Erythroblast (primary cell): ENCODE measurements at regions not wholly inside any gene's neighbourhood (a gene's known extent, or its start where the extent isn't known, plus 50 kb on each side); places are given as distances from the start of the nearest gene placed in this dataset.

Experiments
- DNase-seq, 2 experiments: peaks; one replicate each; lab custom pipeline; 2025; lab: John Stamatoyannopoulos, UW
- GATA1 ChIP-seq: IDR thresholded peaks from 2 replicates; pipeline ENCODE4 v1.6.1; 2011; ENCODE audit warnings: low read depth, mild to moderate bottlenecking, control low read depth, low read length, moderate library complexity
- POLR2A ChIP-seq: IDR thresholded peaks from 2 replicates; pipeline ENCODE4 v1.6.1; 2011; ENCODE audit warnings: mild to moderate bottlenecking, low read length

DNA sequence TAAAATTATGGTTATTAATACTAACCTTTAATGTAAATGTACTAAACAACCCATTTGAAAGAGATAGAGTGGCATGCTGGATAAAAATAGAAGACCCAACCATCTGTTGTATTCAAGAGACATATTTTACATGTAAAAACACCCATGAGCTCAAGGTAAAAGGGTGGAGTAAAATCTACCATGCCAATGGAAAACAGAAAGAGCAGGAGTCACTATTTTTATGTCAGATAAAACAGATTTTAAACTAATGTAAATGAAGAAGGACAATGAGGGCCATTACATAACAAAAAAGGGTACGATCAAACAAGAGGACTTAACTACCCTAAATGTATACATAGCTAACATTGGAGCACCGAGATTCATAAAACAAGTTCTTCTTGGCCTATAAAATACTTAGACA is 66.3 kb downstream of the ITM2A start:
- no peak for TF ChIP-seq GATA1
- no peak for TF ChIP-seq POLR2A
- no peak for DNase-seq

DNA sequence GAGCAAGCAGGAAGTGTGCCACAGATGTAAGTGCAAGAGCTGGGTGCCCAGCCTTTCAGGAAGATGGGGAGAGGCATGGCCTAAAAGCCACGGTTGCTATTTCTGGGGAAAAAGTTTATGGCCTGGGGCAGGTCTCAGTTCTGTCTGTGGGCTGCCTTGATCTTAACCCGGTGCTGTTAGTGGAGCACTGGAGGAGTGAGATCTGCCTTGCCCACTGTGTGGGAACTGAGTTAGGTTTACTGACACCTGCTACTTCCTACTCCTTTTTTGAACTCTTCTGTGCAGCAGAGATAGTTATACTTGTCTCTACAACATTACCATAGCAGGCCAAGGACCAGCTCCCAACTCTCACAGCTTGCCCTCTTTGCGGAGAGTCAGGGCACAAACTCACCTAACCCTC is 76.5 kb downstream of the ITM2A start:
- TF ChIP-seq POLR2A (no peak), GATA1 (no peak)
- no peak for DNase-seq

DNA sequence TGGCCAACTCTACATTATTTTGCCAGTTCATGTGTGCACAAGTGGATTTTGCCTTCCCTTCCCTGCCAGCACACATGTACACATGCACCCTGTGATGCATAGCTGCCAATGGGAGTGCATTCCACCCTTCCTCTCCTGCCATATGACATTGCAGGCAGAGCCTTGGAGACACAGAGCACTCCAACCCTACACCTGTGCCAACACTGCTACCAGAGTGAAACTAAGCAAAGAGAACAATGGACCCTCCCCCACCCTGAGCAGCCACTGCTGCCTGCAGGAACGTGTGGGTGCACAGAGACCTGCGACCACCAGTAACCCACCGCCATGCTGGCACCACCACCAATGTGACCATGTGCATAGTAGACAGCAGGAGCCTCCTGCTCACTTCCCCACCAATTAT is 78.4 kb downstream of the ITM2A start:
- TF ChIP-seq POLR2A (no peak), GATA1 (no peak)
- no peak for DNase-seq

DNA sequence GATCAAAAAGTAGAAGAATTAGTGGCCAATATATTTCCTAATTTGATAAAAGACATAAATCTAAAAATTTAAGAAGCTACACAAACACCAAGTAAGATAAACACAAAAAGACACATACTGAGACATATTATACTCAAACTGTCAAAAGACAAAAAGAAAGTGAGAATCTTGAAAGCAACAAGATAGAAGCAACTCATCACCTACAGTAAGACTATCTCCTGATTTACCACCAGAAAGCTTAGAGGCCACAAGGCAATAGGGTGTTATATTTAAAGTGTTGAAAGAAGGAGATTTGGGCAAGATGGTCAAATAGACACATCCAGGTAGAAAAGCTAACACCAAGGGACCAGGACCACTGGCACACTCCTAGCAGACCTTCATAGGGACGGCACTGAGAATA is 79.4 kb downstream of the ITM2A start:
- TF ChIP-seq POLR2A, result no peak
- no peak for TF ChIP-seq GATA1
- DNase-seq, result no peak

DNA sequence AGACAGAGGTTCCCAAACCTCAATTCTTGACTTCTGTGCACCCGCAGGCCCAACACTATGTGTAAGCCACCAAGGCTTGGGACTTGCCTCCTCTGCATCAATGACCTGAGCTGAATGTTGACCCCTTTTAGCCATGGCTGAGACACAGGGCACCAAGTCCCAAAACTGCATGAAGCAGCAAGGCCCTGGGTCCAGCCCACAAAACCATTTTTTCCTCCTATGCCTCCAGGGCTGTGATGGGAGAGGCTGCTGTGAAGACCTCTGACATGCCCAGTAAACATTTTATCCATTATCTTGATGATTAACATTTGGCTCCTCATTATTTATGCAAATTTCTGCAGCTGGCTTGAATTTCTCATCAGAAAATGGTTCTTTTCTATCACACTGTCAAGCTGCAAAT is 85.4 kb downstream of the ITM2A start:
- TF ChIP-seq GATA1 (no peak), POLR2A (no peak)

DNA sequence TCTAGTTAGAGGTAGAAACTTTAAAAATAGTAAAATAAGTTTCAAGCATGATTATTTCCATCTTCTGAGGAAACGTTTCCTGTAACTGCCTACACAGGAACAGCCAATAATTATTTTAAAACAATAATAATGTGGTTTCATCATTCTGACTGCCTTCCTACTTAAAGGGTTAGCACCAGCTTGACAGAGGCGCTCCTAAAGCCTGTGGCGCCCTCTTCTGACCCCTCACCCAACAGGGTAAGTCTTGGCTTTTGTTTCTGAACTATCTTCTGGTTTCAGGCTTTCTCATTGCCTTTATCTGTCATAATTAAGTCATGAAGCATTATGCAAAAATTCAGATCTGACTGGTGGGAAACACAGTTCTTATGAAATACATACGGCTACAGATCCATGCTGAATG is 96.7 kb downstream of the ITM2A start:
- TF ChIP-seq GATA1 (no peak), POLR2A (no peak)
- peak; percentile 51 to 57 for DNase-seq

More for the DNA sequence above, 85.4 kb downstream of the ITM2A start:
- DNase-seq, result no peak

DNA sequence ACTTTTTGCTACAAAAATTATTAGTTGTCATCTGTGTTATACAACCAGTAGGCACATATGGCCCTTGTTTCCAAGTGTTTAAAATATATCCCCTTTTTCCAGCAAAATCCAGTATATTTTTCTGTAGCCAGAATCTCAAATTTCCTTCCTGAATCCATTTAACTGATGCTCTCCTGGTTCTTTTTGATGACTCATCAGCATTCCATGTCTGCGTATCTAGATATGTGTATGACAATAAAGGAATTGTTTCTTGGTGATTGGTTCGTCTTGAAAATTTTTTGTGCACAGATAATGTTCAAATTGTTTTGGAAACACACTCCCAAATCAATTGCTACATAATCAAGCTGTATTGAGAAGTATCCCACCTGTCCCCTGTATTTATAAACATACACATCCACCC is 98.3 kb downstream of the ITM2A start:
- no peak for DNase-seq
- TF ChIP-seq POLR2A (no peak), GATA1 (no peak)

DNA sequence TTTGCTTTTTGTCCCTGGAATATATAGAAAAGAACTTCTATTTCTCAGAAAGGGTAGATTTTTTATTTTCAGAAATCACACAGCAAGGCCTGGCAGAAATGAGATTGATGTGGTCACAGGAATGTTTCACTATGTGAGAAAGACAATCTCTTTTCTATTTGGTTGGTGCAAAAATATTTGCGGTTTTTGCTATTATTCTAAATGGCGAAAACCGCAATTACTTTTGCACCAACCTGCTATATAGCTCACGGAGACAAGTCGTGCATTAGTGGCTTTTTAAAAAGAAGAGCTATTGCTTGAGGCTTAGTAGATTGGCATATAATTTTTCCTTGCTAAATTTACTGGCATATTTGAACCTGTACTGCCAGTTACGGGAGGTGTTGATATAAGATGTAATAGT is 100.4 kb downstream of the ITM2A start:
- no peak for TF ChIP-seq GATA1
- no peak for TF ChIP-seq POLR2A
- no peak for DNase-seq

DNA sequence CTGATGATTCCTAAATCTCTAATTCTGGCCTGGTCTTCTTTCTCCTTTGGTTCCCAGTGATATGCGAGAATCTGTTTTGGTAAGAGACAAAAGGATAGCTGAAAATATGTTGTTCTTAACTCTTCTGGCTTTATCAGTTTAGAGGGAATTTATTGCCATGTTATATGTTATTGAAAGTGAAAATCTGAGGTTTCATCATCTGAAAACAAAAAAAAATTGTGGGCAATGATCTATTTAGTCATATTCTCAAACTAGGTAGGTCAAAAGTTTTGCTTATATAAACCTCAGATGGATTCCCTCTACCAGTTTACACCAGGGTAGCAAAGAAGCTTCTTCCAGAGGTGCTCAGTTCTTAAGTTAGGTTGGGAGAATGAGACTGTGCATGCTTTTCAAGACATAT is 103.6 kb downstream of the ITM2A start:
- no peak for DNase-seq
- no peak for TF ChIP-seq GATA1
- TF ChIP-seq POLR2A, result no peak

DNA sequence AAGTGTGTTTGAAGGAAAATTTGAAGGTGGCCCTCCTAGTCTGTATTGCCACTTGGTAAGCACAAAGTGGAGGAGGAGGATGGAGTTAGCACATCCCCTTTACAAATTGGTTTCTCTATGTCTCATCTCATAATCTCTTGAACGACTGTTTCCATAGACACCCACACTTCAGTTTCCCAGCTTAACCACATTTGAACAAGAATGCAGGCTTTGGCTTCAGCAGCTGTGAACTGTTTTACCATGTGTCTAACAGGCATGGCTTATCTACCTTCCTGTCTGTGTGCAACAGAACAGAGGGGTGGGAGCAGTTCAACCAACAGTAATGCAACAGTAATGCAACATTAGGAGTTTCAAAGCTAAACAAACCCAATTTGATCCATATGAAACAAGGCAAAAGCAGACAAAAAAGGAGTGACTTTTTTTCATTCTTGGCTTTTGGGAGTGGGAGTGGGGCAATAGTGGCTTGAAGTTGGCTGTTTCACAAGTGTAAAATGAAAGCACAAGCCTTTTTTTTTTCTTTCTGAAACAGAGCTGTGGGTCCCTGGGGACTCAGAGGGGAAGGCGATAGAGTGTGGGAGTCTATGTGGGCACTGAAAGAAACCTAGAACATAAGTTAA is 108.0 kb downstream of the ITM2A start:
- TF ChIP-seq POLR2A, result no peak
- no peak for TF ChIP-seq GATA1

DNA sequence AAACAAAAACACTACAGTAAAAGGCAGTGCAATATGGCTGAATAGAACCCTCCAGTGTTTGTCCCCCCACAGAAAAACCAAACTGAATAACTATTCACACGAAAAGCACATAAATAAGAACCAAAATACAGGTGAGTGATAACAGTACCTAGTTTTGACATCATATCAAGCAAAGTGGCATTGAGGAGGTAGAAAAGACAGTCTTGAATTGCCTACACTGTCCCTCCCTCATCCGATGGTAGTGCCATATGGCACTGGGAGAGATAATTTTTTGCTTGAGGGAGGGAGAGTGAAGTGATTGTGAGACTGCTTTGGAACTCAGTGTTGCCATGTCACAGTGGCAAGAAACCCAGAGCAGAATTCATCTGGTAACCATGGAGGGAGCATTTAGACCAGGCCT is 99.2 kb downstream of the GPR174 start:
- TF ChIP-seq POLR2A, result no peak
- TF ChIP-seq GATA1, result no peak
- DNase-seq, result no peak

More for the DNA sequence above, 108.0 kb downstream of the ITM2A start:
- DNase-seq, result no peak

DNA sequence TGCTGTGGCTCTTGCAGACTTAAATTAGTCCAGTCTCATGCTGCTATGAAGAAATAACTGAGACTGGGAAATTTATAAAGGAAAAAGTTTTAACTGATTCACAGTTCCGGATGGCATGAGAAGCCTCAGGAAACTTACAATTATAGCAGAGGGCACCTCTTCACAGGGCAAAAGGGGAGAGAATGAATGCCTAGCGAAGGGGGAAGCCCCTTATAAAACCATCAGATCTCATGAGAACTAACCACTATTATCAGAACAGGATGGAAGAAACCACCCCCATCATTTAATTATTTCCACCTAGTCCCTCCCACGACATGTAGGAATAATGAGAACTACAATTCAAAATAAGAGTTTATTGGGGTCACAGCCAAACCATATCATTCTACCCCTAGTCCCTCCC is 91.4 kb downstream of the GPR174 start:
- TF ChIP-seq POLR2A (no peak), GATA1 (no peak)
- DNase-seq, result no peak

DNA sequence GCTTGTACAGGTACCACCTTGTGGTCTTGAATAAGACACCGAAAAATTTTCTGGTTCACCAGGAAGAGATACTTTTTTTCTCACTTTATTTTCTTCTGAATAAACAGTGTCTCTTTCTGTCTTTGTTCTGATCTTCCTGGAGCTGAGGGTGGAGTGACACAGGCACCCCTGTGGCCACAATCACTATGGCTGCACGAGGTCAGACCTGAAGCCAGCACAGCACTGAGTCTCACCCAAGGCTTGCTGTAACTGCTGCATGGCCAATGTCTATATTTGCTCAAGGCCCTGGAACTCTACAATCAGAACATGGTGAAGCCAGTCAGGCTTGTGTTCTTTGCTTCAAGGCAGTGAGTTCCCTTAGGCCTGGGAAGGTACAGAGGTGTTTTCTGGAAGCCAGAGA is 87.2 kb downstream of the GPR174 start:
- TF ChIP-seq POLR2A (no peak), GATA1 (no peak)
- no peak for DNase-seq
